ENCODE measurements at regions not wholly inside any gene's neighbourhood (a gene's known extent, or its start where the extent isn't known, plus 50 kb on each side); places are given as distances from the start of the nearest gene placed in this dataset.

GRCh38 chr13:81304121-81304659, 963.3 kb upstream of the SPRY2 start:
- no peak for TF ChIP-seq CTCF (IDR thresholded peaks at IDR 0.05; ENCODE audit: poor library complexity)
- no peak for TF ChIP-seq EZH2phosphoT487 (IDR thresholded peaks at IDR 0.05; ENCODE audit: low read depth, severe bottlenecking, unreplicated experiment)
- no peak for TF ChIP-seq EZH2 (IDR thresholded peaks at IDR 0.05; ENCODE audit: borderline replicate concordance)

All from hepatocyte (in vitro differentiated cells).